HG03565 (cell line): ENCODE measurements at regions not wholly inside any gene's neighbourhood (a gene's known extent, or its start where the extent isn't known, plus 50 kb on each side); places are given as distances from the start of the nearest gene placed in this dataset.
A peak's percentile ranks its signal among the peaks of the same experiment; 100 is the strongest.
"Not testable (repeated sequence)": the region's sequence is repeated elsewhere in the genome, so short reads cannot be mapped to it uniquely, and the experiment has no call there.

Experiments
- ATAC-seq: cut with Tn5 transposase; IDR thresholded peaks from one replicate; pipeline ENCODE4 v1.9.1; 2021; ENCODE audit warnings: mild to moderate bottlenecking, moderate library complexity; ENCODE audit not compliant: unreplicated experiment

DNA sequence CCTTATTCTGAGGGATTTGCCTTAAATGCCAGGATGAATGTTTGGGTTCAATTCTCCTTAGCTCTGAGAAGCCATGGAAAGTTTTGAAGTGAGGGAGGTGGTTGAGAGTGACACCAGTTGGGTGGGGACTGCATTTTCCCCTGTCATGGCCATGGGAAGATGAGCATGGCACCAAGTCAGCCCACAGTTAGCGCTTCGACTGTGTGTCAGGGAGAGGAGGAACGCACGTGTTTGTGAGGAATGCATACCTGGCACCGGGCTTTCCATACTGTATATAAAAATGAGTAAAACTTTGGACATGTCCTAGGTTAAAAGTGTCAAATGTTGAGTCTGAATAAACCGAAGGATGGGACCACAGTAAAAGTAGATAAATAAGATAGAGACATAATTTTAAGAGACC lies 187.5 kb upstream of the KL start:
- ATAC-seq: no peak

- ATAC-seq: no peak
These were observed 187.0 kb upstream of the KL start for GRCh38 chr13:32829269-32829668.

GRCh38 chr13:32829676-32830335 lies 186.4 kb upstream of the KL start:
- no peak for ATAC-seq

DNA sequence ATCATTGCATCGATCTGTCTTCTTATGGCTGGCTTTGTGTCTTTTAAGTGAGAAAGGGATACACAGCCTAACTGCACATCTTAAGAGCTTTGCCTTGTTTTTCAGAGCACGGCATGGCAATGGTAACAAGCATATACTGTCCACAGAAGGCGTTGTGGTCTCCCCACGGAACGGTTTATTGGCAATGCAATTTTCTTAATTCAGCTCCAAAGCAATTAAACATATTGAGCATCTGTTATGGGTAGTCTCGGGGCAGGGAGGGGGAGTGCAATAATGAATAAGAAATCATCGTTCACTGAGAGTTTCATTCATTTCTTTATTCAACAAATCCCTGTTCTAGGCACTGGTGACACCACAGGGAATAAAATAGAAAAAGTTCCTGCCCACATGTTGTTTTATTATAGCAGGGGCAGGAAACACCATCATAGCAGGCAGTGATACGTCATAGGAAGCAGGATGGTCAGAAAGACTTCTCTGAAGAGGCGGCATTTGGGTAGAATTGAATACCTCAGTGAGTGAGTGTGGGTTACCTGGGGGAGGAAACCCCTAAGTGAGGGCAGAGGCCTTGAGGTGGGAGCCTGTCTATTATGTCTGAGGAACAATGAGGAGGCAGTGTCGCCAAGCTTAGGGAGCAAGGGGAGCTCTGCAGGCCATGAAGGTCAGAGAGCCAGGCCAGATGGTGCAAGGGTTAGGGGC lies 185.7 kb upstream of the KL start:
- no peak for ATAC-seq

GRCh38 chr13:32837307-32837972 lies 178.8 kb upstream of the KL start:
- ATAC-seq: no peak

DNA sequence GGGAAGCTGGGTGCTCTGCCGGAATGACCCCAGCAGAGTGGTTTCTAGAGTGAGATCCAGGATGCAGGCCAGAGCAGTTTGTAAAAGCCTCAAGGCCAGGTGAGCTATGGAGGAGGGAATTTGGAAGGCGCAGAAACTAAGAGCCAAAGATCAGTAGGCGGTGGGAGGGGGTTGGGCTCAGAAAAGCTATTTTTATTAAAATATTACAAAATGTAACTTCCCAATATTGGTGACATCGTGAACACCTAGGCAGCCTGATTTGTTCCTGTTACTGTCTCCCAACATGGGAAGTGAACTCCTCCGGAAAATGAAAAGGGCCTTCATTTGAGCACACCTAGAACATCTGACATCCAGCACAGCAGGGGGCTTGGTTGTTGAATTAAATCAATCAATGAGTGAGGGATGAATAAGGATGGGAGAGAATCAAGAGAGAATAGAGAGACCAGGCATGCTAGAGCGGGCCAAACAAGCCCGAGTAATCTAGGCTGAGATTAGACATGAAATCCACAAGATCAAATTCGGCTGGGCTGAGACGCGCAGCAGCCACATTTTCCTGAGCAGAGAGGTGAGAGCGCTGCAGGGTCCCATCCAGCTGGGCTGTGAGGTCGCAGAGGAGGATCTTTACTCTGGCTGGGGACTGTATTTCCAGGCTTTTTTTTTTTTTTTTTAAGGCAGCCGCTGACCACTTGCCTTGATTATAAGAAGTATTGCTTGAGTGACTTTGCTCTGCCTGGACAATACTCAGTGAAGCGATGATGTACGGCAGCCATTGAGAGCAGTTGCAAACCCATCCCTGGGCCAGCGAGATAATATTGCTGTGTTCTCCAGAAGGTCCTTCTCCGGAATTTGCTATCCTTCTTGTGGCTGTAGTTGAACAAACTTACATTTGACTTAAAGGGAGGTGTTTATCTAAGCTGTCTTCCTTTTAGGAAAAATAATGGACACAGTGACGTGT lies 178.0 kb upstream of the KL start:
- ATAC-seq: no peak

DNA sequence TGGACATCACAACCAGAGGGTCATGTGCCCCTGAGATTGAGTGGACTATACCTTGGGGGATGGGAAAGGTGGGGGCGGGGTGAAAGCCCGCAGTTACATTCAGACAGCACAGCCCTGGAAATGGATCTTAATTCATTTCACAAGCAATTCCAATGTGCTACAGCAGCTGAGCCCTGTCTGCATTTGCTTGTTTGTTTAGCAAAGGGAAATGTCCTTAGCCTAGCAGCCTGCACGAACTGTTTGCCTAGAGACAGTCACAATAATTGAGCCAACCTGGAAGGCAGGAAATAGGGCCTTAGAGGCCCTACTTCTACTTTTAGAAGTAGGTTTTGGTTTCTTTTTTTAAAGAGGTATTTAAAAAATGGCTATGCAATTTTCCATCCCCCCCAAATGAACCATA lies 177.3 kb upstream of the KL start:
- ATAC-seq: peak; percentile 57

GRCh38 chr13:32840113-32840512 lies 176.1 kb upstream of the KL start:
- ATAC-seq: no peak

DNA sequence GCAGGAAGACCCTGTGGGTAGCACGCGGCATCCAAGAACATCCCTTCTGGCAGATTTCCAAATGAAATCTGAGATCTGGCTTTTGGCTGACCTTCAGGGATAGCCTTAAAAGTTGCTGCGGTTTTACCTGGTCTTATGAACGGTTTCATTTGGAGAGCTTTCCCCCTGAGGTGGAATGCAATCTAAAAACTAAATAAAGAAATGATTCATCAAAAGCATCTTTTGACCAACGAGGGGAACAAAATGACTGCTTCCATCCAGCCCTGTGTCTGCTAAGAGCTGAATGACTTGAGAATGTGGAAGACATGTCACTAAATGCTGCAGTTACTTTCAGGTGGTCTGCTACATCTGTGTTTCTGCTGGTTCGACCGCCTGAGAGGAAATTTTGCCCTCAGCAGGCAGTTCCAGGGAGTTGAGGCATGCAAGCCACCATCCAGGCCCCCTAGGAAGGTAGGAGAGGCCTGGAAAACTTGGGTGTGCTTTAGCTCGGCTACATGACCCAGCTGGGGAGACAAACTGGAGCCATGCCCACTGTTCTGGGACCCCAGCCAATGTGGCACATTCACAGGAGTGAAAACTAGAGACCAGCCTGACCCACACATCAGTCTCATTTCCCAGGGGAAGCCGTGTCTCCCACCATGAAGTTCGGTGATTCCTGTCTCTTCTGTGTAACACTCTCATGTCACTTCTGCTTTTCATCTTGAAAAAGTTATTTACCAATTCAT lies 175.1 kb upstream of the KL start:
- ATAC-seq: peak; percentile 69

- no peak for ATAC-seq
These were observed 170.0 kb upstream of the KL start for GRCh38 chr13:32845952-32846950.

DNA sequence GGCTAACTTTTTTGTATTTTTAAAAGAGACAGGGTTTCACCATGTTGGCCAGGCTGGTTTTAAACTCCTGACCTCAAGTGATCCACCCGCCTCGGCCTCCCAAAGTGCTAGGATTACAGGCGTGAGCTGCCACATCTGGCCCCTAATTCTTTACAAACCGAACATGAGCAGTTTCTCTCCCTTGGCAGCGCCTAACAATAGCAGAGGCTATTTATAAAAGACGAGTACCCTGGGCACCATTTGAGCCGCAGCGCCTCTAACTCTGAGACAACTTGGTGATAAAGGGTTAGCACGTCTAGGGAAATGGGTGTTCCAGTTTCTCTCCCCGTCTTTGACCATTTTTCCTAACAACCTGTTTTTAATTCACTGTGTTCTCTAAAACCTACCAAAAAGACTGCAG lies 168.2 kb upstream of the KL start:
- not testable (repeated sequence) for ATAC-seq

- ATAC-seq: no peak
These were observed 166.9 kb upstream of the KL start for GRCh38 chr13:32849369-32849768.

- ATAC-seq: no peak
These were observed 165.7 kb upstream of the KL start for GRCh38 chr13:32850316-32851052.

GRCh38 chr13:32851083-32852069 lies 164.8 kb upstream of the KL start:
- ATAC-seq: no peak

- no peak for ATAC-seq
These were observed 163.7 kb upstream of the KL start for GRCh38 chr13:32852526-32852925.

- no peak for ATAC-seq
These were observed 159.1 kb upstream of the KL start for GRCh38 chr13:32857077-32857476.

DNA sequence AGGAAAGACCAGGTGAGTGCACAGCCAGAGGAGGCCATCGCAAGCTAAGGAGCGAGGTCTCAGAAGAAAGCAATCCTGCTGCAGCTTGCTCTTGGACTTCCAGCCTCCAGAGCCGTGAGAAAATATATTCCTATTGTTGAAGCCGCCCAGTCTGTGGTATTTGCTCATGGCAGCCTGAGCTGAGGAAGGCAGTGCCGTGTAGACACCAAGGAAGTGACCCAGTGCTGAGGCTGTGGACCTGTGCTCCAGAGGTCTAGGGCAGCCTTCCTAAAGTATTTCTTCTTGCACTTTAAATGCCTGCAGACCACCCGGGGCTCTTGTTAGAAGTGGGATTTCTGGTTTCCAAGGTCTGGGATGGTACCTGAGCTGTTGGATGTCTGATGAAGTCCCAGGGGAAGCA lies 158.5 kb upstream of the KL start:
- no peak for ATAC-seq
